GM19463 (cell line): ENCODE measurements at regions not wholly inside any gene's neighbourhood (a gene's known extent, or its start where the extent isn't known, plus 50 kb on each side); places are given as distances from the start of the nearest gene placed in this dataset.

ENCODE experiments used
- ATAC-seq: cut with Tn5 transposase; IDR thresholded peaks from one replicate; pipeline ENCODE4 v1.9.1; 2021; ENCODE audit warnings: mild to moderate bottlenecking, moderate library complexity; ENCODE audit not compliant: unreplicated experiment

DNA sequence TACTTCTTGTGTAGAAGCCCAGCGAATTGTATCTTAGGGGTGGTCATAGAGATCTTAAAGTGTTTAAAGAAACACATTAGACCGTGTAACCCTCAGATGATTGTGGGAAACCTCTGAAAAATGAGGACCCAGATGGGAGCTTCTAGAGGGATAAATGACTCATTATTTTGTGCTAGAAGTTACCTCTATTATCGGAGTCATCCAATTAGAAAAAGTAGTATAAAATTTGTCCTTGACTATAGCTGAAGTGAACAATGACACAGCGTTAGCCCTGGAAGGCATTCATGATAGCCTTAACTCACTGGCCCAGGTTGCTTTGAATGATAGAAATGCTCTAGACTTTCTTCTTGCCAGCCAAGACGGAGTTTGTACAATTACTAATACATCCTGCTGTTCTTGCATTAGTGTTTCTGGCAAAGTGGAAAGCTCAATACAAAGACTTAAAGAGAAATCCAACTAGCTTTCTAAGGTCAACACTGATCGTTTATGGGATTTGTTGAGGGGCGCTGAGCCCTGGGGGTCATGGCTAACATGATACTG is 178.9 kb upstream of the VEGFC start:
- ATAC-seq, result no peak

DNA sequence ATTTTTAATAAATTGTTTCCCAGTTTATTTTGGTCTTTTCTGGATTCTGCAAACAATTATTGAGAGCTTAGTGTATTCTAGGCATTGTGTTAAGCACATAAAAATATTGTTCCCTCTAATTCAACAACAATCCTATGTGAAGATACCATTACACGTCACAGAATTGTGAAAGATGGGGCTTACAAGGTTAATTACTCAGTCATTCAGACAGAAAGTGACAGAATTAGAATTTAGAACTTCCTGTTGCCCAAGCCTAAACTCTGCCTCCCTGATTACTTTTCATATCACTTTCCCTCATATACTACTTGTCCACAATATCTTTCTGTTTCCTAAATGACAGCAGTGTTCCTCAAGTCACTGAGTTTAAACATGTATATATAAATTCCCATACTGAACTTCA is 186.7 kb upstream of the VEGFC start:
- ATAC-seq, result no peak

DNA sequence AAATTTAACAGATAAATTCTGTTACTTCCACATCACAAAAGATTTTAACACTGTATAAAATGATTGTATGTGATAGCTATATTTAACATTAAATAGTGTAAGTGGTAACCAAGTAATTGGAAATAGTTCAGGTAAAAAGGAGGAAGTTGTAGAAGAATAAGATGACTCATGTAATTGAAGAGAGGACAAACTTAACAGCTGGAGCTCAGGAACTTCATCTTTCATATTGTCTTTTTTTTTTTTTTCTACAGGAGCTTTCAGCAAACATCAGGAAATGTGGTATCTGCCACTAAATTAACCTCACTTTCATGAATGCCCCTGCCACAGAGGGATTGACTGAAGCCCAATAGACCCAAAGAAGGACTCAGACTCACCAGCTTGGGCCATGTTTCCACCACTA is 188.4 kb upstream of the VEGFC start:
- no peak for ATAC-seq

- no peak for ATAC-seq
Observed at GRCh38 chr4:176981551-176981950, 188.8 kb upstream of the VEGFC start.

- no peak for ATAC-seq
Observed at GRCh38 chr4:176988226-176988625, 195.5 kb upstream of the VEGFC start.

- ATAC-seq, result no peak
Observed at GRCh38 chr4:176989186-176989585, 196.5 kb upstream of the VEGFC start.

GRCh38 chr4:176999935-177000543 is 207.3 kb upstream of the VEGFC start:
- no peak for ATAC-seq

DNA sequence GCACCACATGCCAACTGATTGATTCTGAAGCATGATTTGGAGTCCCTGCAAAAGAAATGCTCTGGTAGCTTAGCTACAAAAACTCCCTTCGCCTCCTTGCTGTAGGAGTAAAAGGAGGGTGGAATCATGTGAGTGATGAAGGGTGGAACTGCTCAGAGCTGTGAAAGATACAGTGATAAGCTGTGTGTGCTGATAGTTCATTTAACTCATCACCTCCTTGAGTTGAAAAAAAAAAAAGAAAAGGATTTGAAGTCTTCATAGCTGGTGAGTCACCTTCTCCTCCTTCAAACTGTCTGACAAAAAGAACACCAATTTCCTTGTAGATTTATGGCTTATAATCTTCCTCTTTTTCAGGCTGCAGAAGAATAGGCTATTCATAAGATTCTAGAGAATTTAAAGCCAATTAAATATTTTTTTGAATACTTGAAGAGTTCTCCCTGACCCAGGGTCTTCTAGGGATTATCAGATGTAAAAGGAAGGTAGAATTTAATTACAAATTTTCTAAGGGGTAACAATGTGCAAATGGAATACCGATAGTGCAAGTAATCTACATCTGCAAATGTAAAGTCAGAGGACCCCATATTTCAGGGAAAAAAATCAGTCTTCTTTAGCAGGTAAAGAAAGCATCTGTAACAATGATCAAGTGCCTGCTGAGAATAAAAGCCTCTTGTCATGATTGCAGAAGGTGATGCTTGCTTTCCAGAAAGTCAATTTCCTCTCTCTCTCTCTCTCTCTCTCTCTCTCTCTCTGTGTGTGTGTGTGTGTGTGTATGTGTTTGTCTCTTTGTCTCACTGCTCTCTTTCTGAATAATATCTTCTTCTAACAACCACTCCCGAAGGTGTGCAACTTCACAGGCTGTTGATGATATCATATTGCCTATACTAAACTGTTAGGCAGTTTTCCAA is 208.8 kb upstream of the VEGFC start:
- no peak for ATAC-seq

DNA sequence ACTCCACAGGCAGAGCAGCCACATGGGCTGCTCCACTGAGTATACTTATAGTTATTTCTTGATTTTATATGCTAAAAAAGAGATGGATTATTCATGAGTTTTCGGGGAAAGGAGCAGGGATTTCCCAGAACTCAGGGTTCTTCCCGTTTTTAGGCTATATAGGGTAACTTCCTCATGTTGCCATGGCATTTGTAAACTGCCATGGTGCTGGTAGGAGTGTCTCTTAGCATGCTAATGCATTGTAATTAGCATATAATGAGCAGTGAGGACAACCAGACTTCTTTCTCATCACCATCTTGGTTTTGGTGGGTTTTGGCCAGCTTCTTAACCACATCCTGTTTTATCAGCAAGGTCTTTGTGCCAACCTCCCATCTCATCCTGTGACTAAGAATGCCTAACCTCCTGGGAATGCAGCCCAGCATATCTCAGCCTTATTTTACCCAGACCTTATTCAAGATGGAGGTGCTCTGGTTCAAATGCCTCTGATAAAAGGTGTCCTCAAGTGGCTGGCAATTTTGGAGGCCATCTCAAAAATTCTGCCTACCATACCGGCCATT is 213.0 kb upstream of the VEGFC start:
- no peak for ATAC-seq

DNA sequence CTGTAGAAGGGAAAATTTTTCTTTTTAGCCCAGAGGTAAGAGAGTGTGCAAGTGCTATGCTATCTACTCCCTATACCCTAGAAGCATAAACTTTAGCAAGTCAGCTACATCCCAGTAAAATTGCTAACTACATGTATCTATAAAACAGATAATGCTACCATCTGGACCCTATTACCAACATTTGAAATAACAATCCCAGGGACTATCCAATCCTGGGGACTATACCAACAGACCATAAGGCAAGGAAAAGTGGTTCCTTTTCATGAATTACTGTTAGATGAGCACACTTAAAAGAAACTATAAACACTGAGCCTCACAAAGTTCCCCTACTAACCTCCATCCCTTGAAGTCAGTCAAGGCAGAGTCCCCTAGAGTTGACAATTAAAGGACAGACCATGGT is 213.6 kb upstream of the VEGFC start:
- no peak for ATAC-seq

- ATAC-seq, result no peak
Observed at GRCh38 chr4:177008071-177008835, 215.5 kb upstream of the VEGFC start.

- no peak for ATAC-seq
Observed at GRCh38 chr4:177008836-177009501, 216.2 kb upstream of the VEGFC start.

- ATAC-seq, result no peak
Observed at GRCh38 chr4:177010418-177010817, 217.7 kb upstream of the VEGFC start.

- ATAC-seq, result no peak
Observed at GRCh38 chr4:177012918-177013545, 220.3 kb upstream of the VEGFC start.

DNA sequence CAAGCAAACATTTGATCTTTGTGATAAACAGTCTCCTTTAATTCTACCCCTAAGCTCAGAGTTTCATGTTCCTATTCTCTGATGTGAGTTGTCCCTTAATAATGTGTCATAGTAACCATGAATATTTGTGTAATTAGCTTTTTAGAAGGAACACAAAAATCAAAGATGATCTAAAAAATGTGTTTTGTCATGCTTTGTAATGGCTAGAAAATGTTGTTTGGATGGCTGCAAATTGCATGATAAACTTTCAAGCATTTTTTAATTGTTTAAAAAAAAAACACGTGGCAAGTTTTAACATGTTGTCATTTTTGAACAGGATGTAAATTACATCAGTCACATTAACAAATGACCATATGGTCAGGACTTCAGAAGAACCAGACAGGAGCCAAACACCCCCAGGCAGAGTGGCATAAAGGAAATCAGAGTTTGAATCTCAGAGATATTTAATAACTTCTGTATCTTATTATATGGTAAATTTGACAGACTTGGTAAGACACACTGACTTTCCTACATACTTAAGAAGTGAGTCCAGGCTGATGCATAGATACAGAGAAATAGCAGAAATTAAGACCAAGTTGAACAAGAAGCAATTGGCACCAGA is 223.9 kb upstream of the VEGFC start:
- ATAC-seq, result no peak

DNA sequence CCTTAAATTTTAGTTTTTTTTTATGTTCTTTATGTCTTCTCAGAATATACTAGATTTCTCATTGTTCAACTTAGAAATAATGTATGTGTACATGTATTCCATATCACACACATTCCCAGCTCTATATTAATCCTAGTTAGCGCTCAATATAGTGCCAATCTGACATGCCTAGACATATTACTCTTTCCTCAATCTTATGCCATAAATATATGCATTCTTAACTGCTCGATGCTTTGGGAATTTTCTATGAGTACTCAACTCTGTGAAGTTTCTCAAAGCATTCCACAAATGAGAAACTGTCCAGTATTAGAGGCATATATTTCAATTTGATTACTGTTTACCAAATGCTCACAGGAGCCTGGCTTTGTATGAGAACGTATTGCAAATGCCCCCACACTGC is 231.2 kb upstream of the VEGFC start:
- ATAC-seq, result no peak

DNA sequence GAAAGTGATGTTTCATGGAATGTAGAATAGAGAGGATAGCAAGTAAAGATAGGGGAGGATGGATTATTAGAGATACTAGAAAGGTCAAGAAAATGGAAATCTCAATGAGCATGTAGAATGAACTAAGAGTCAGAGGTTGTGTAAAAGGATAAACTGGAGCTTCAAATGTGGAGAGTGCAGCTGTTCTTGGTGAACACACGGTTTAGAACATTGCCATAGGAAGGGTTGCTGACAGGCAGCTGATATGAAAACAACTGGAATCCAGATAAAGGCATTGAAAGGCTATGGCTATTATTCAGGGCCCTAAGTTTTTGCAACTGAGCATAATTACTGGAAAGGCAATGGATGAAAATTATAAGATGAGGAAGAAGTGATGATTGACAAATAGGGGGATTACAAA is 239.6 kb upstream of the VEGFC start:
- no peak for ATAC-seq

GRCh38 chr4:177033135-177033534 is 240.4 kb upstream of the VEGFC start:
- no peak for ATAC-seq

DNA sequence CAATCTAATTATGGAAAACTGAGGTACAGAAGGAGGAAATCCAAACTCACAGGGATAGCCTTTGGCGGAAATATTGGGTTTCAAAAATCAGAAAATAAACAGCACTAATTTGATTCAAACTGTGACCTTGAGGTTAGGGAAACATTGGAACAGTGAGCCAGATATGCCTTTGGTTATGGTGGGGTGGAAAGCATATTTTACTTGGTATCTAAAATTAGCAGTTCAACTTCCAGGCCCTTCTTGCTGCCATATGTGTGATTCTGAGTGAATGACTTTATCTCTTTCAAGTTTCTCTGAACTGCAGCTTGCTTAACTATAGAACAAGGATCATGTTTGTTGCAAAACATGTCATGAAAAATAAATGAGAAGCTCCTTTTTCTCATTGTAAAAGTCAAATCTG is 240.9 kb upstream of the VEGFC start:
- no peak for ATAC-seq

DNA sequence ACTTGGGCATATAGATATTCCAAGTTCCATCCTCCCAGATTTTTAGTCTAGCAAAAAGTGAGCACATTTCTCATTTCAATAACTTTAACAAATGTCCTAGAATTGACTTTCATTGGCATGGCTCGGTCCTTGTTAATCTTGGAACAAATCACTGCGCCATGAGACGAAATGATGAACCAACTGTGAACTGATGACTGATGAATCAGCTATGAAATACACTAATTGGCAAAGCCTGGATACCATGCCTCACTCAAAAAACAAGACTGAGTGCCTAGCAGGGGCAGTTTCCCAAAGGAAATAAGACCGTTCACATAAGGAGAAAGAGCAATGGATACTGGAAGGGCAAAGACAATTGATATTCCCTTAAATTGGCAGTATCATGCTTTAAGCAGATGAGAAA is 248.6 kb upstream of the VEGFC start:
- no peak for ATAC-seq
